PC-9 (cell line): ENCODE measurements at regions not wholly inside any gene's neighbourhood (a gene's known extent, or its start where the extent isn't known, plus 50 kb on each side); places are given as distances from the start of the nearest gene placed in this dataset.

Experiments used
- BruUV-seq: library from RNA; stranded (reverse); fragments of 400-500 nt; replicated peaks from 2 replicates; lab custom pipeline; 2021; lab: Mats Ljungman, UMichigan
- CTCF ChIA-PET: fragments of 300-600 bp; sonication (Branson Sonifier 250); formaldehyde crosslinking; loops from one replicate; lab custom pipeline; 2022; ENCODE audit warnings: antibody characterized with exemption; lab: Charles Lee
- POLR2A ChIA-PET: fragments of 300-600 bp; sonication (Branson Sonifier 250); formaldehyde crosslinking; loops from one replicate; lab custom pipeline; 2022; ENCODE audit warnings: antibody characterized with exemption; ENCODE audit not compliant: unreplicated experiment; lab: Charles Lee
- DNase-seq, 2 experiments: peaks; one replicate each; pipeline versions ENCODE4 v3.0.0 to v3.0.0-alpha.2; 2015 to 2022; ENCODE audit warnings: mixed read lengths in 1 of 2
- H2AFZ ChIP-seq: fragments of 200-600 bp; sonication (generic); 2 replicates; pipeline ENCODE4 v1.8.1; 2017; ENCODE audit warnings: antibody characterized with exemption
- H3F3A ChIP-seq: fragments of 200-600 bp; sonication (generic); 2 replicates; pipeline ENCODE4 v1.8.1; 2017; ENCODE audit warnings: antibody characterized with exemption, mild to moderate bottlenecking, low read depth; ENCODE audit not compliant: insufficient read depth
- H3K27ac ChIP-seq: fragments of 200-600 bp; sonication (generic); 2 replicates; pipeline ENCODE4 v1.6.1; 2016; ENCODE audit warnings: mixed run types
- H3K27me3 ChIP-seq: fragments of 200-600 bp; sonication (generic); 2 replicates; pipeline ENCODE4 v1.6.1; 2016; ENCODE audit warnings: low read depth, mixed run types; ENCODE audit not compliant: insufficient read depth
- H3K36me3 ChIP-seq: fragments of 200-600 bp; sonication (generic); 2 replicates; pipeline ENCODE4 v1.6.1; 2016; ENCODE audit warnings: low read depth, mixed run types
- H3K4me1 ChIP-seq: fragments of 200-600 bp; sonication (generic); replicated peaks from 2 replicates; pipeline ENCODE4 v1.6.1; 2016; ENCODE audit warnings: mixed run types; ENCODE audit not compliant: insufficient read depth
- H3K4me2 ChIP-seq: fragments of 200-600 bp; sonication (generic); 2 replicates; pipeline ENCODE4 v1.6.1; 2017; ENCODE audit warnings: mixed run types
- H3K4me3 ChIP-seq: fragments of 200-600 bp; sonication (generic); 2 replicates; pipeline ENCODE4 v1.6.1; 2016; ENCODE audit warnings: mixed run types
- H3K79me2 ChIP-seq: fragments of 200-600 bp; sonication (generic); 2 replicates; pipeline ENCODE4 v1.6.1; 2017; ENCODE audit warnings: low read depth, mixed run types
- H3K9me2 ChIP-seq: fragments of 200-600 bp; sonication (generic); 2 replicates; pipeline ENCODE4 v1.8.1; 2017; ENCODE audit warnings: mild to moderate bottlenecking; ENCODE audit not compliant: insufficient read depth
- H3K9me3 ChIP-seq: fragments of 200-600 bp; sonication (generic); 2 replicates; pipeline ENCODE4 v1.8.1; 2016; ENCODE audit warnings: low read depth; ENCODE audit not compliant: insufficient read depth
- H4K20me1 ChIP-seq: fragments of 200-600 bp; sonication (generic); 2 replicates; pipeline ENCODE4 v1.8.1; 2017; ENCODE audit not compliant: insufficient read depth
- CTCF ChIP-seq: fragments of 200-600 bp; sonication (generic); conservative IDR thresholded peaks from 2 replicates; pipeline ENCODE4 v1.6.1; 2017; ENCODE audit warnings: mixed run types, antibody characterized with exemption, mild to moderate bottlenecking, moderate library complexity
- EZH2 ChIP-seq: fragments of 200-600 bp; sonication (generic); IDR thresholded peaks from 2 replicates; pipeline ENCODE4 v1.8.0; 2017; ENCODE audit warnings: antibody characterized with exemption, low read depth
- intact Hi-C: fragments of 100-400 bp; cut with micrococcal nuclease; formaldehyde crosslinking; loops from one replicate; pipeline ENCODE4 v1.10.0; 2022; ENCODE audit not compliant: unreplicated experiment

DNA sequence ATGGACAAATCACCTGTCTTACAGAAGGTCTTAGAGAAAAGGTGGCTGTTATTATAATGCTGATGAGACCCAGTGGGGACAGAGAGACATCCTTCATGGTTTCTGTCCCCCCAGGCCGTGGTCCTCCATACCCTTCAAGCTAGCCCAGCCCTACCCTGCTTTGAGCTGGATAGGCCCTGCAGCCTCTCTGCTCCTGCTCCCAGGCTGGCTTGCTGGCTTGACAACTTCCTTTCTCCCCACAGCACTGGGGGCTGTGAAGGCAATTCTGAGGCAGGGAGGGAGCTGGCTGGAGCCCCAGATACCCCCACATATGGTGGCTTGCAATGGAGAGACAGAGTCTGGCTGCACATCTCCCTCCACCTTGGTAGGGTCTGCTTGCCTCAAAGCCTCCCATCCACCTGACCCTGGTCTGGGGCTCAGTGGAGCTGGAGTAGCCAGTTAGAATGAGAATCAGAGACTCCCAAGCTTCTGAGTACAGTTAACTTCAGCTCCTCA, 118.2 kb downstream of the PJA1 start:
- H3K9me2 ChIP-seq = no peaks in the 10 kb centered on the region
- H3K4me1 ChIP-seq = no peaks in the 10 kb centered on the region
- H3F3A ChIP-seq = no peaks in the 10 kb centered on the region
- H3K36me3 ChIP-seq = no peaks in the 10 kb centered on the region
- H3K27me3 ChIP-seq = no peaks in the 10 kb centered on the region
- no peaks in the 10 kb centered on the region for H4K20me1 ChIP-seq
- no peak overlapping the region for H3K4me3 ChIP-seq
- H3K79me2 ChIP-seq = no peaks in the 10 kb centered on the region
- H3K4me2 ChIP-seq = no peak overlapping the region
- no peak overlapping the region for H2AFZ ChIP-seq
- ChIA-PET POLR2A (no interaction called here), CTCF (no interaction called here)
- no peak overlapping the region for H3K27ac ChIP-seq
- no peaks in the 10 kb centered on the region for H3K9me3 ChIP-seq
- TF ChIP-seq CTCF (no peak), EZH2 (no peak)
- DNase-seq = no peak
- intact Hi-C loops = no loop called here
- no TSS peak for BruUV-seq

DNA sequence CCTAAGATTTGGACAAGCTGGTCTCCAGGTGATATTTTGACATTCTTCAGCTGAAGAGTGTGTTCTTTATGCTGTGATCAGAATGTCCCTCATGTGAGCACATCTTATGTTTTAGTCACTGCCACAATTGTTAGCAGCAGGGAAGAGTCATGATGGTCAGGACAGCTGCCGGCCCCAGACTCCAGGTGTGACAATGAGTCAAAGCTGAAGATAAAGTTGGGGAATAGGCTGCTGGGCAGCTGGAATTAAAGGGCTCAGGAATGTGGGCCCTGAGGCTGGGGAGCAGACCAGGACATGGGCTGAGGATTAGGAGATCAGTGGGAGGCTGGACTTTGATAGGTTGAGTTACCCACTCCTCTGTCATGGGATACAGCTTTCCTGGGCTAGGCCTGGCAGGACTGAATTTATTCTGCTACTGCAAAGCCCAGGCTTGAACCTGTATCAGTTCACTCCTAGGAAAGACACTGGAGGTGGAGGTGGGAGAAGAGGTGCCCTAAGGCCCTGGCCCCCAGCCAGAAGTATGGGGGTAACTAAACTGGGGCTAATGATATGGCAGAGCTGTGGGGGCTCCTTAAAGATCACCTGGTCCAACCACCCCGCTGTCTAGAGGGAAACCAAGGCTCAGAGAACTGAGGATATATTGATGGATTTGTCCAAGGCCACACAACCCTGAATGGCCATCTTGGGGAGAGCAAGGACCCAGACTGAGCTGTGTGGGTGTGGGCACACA, 119.5 kb downstream of the PJA1 start:
- no peaks in the 10 kb centered on the region for H3K79me2 ChIP-seq
- ChIA-PET CTCF (no interaction called here), POLR2A (no interaction called here)
- no peaks in the 10 kb centered on the region for H3K27me3 ChIP-seq
- H2AFZ ChIP-seq = no peak overlapping the region
- no peaks in the 10 kb centered on the region for H4K20me1 ChIP-seq
- no peaks in the 10 kb centered on the region for H3K36me3 ChIP-seq
- no peak overlapping the region for H3K4me2 ChIP-seq
- H3F3A ChIP-seq = no peaks in the 10 kb centered on the region
- intact Hi-C loops = no loop called here
- DNase-seq = no peak
- no peak overlapping the region for H3K27ac ChIP-seq
- H3K4me1 ChIP-seq = no peaks in the 10 kb centered on the region
- H3K4me3 ChIP-seq = no peak overlapping the region
- no peak for TF ChIP-seq EZH2
- no peak for TF ChIP-seq CTCF
- H3K9me2 ChIP-seq = no peaks in the 10 kb centered on the region
- no peaks in the 10 kb centered on the region for H3K9me3 ChIP-seq
- no TSS peak for BruUV-seq

DNA sequence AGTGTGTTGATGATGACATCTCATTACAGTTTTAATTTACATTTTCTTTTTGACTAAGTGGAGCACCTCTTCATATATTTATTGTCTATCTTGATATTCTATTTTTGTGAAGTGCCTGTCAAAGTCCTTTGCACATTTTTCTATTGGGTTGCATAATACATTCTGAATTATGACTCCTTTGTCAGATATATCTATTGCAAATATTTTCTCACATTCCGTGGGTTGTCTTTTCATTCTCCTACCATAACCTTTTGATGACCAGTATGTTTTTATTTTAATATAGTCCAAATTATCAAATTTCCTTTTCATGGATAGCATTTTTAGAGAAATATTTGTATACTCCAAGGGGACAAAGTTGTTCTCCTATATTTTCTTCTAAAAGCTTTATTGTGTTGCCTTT, 126.4 kb downstream of the PJA1 start:
- no peaks in the 10 kb centered on the region for H3K9me2 ChIP-seq
- H3K4me2 ChIP-seq = no peak overlapping the region
- ChIA-PET POLR2A (no interaction called here), CTCF (no interaction called here)
- no peaks in the 10 kb centered on the region for H3K79me2 ChIP-seq
- TF ChIP-seq EZH2 (no peak), CTCF (no peak)
- H2AFZ ChIP-seq = no peak overlapping the region
- no peak overlapping the region for H3K27ac ChIP-seq
- no TSS peak for BruUV-seq
- no peaks in the 10 kb centered on the region for H4K20me1 ChIP-seq
- H3F3A ChIP-seq = no peaks in the 10 kb centered on the region
- no peaks in the 10 kb centered on the region for H3K36me3 ChIP-seq
- no peaks in the 10 kb centered on the region for H3K27me3 ChIP-seq
- no peaks in the 10 kb centered on the region for H3K9me3 ChIP-seq
- DNase-seq = no peak
- intact Hi-C loops = no loop called here
- H3K4me3 ChIP-seq = no peak overlapping the region
- H3K4me1 ChIP-seq = no peaks in the 10 kb centered on the region
